ENCODE measurements at regions not wholly inside any gene's neighbourhood (a gene's known extent, or its start where the extent isn't known, plus 50 kb on each side); places are given as distances from the start of the nearest gene placed in this dataset.

DNA sequence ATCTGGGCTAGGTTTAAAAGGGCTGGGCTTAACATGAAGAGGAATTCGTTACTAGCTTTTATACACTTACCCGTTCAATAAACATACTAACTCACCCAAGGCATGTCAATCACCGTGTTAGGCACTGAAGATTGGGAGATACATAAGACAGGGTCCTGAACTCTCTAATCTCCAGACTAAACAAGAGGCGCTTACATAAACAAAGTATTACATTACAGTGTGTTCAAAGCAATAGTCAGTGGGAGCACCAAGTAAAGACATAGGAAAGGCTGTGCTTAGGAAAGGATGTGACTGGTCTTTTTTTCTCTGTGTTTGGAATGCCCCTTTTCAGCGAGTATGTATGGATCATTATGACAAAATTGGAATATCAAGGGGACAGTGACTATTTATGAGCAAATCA, 203.6 kb upstream of the ADRA1B start:
- DNase-seq = no peak

GRCh38 chr5:159713254-159713653, 203.0 kb upstream of the ADRA1B start:
- DNase-seq = no peak

DNA sequence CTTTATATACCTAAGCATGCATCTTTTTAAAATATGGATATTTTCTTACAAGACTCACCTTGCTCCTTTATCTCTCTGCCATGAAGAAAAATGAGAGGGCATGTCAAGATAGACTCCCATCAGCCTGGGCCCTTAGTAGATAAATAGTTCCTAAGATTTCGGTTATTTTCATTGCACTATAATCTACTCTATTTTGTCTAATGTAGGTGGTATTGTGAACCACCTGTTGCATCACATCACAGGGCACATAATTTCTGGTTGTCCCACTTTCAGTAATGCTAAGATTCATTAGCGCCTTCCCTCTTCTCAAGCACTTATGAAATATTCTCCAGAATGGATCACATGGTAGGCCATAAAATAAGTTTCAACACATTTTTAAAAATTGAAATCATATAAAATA, 202.5 kb upstream of the ADRA1B start:
- no peak for DNase-seq

GRCh38 chr5:159725475-159725874, 190.8 kb upstream of the ADRA1B start:
- no peak for DNase-seq

GRCh38 chr5:159727167-159727566, 189.1 kb upstream of the ADRA1B start:
- DNase-seq = no peak

GRCh38 chr5:159730285-159730684, 186.0 kb upstream of the ADRA1B start:
- DNase-seq = no peak

- no peak for DNase-seq
Measured at GRCh38 chr5:159732220-159732619, 184.1 kb upstream of the ADRA1B start.

DNA sequence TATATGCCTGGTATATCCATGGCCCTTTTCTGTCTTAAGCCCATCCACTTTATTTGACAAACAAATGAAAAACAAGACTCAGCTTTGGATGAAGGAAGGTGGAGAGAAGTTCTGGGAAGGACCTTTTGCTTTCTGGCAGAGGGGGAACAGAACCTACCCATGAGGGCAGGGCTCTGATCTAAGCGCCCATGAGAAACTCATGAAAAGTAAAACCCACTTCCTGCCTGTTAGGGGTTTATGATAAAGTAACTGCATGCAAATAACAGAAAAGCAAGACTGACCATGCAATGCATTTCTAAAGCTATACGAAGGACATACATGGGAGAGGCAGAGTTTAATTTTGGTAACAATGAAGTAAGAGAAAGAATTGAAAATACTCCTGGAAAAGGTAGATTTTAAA, 181.9 kb upstream of the ADRA1B start:
- DNase-seq = no peak

- no peak for DNase-seq
Measured at GRCh38 chr5:159735036-159735435, 181.2 kb upstream of the ADRA1B start.

DNA sequence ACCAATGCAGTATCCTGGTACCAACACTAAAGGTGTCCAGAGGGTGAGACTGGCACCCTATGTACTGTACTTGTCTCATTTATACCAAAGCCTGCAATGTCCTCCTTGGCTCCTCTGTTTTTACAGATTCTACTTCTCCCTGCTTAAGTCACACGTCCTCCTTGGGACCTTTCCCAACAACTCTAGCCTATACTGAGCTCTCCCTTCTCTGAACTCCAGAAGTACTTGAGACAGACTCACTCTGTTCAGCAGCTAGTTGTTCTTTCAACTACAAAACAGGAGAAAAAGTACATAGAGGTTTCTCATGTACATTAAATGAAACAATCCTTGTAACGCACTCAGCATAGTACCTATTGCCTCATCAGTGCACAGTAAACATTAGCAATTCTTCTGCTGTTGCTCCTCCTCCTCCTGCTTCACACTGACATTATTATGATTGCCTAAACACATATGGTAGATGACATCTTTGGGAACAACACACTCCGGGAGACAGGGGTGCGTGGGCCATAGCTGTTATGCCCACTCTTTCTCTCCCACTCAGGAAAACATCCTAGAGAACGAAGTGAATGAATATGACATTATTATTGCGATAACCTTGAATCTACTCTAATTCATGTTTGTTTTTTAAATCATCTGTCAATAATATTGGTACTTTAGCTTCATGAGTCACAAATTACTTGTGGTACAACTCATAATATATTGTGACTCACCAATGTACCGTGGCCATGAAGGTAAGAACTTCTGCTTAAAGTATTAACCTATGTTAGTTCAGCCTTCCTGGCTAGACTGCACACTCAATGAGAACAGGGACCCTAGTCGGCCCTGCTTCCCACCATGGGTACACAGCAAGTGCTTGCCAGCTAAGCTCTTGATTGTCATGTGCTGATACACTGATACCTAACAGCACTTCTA, 180.3 kb upstream of the ADRA1B start:
- no peak for DNase-seq

- no peak for DNase-seq
Measured at GRCh38 chr5:159736844-159737243, 179.4 kb upstream of the ADRA1B start.

GRCh38 chr5:159737263-159737662, 179.0 kb upstream of the ADRA1B start:
- DNase-seq = no peak

DNA sequence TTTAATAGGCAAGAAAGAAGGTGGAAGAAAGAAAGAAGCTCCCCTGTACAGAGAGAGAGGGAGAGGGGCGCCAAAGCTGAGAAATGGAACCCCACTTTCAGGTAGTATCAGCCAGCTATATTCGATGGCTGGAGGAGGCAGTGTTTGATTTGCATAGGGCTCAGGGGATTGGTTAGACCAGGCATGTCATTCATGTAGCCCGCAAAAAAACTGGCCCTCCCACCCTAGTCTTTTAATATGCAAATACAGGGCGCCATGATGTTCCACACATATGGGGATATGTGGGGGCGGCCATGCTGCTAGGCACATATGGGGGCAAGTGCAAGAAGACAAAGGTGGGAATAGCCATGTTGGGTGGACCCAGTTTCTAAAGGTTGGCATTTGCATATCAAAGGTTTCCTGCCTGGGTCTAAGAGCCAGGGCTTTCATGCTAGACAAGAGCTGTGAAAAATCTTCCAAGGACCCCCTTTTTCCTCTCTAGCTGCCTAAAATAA, 174.4 kb upstream of the ADRA1B start:
- DNase-seq = no peak

GRCh38 chr5:159743234-159743633, 173.0 kb upstream of the ADRA1B start:
- no peak for DNase-seq

- no peak for DNase-seq
Measured at GRCh38 chr5:159746707-159747106, 169.6 kb upstream of the ADRA1B start.

- DNase-seq = no peak
Measured at GRCh38 chr5:159749146-159749545, 167.1 kb upstream of the ADRA1B start.

DNA sequence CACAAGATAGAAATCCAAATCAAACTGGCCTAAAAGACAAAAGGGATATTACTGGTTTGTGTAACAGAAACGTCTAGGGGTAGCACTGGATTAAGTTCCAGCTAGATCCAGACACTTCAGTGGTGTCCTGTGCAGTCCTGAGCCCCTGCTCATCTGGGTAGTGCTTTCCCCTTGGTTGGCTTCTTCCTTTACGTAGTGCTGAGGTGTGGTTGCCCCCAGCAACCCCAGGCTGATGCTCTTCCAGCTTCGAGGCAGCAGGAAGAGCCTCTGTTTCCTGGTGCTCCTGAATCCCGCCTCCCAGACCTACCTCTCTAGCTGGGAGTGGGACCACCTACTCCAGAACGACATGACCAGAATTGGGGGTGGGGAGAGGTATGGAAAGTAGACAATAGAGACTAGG, 166.1 kb upstream of the ADRA1B start:
- no peak for DNase-seq

- DNase-seq = no peak
Measured at GRCh38 chr5:159751459-159751858, 164.8 kb upstream of the ADRA1B start.

DNA sequence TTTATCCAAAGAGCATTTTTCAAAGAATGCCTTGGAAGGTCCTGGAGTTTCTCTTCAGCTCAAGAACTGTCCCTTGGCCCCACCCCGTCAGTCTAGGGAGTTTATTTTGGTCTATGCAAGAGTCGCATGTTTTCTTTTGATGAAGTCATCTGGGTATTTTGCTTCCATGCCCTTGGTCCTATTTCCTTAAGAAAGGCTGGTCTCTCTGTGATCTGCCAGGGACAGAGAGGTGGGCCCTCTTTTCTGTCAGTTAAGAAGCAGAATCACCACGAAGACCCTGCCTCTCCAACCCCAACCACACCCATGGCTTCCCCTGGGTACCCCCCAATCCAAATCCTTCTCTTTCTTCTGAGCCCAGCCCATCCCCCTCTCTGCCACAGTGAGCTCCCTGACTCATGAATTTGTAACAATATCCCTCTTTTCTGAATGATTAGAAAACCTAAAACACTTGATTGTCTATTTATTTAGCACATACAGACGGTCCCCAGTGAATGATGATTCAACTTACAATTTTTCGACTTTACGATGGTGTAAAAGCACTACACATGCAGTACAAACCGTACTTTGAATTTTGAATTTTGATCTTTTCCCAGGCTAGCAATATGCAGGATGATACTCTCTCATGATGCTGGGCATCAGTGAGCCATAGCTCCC, 163.5 kb upstream of the ADRA1B start:
- no peak for DNase-seq

DNA sequence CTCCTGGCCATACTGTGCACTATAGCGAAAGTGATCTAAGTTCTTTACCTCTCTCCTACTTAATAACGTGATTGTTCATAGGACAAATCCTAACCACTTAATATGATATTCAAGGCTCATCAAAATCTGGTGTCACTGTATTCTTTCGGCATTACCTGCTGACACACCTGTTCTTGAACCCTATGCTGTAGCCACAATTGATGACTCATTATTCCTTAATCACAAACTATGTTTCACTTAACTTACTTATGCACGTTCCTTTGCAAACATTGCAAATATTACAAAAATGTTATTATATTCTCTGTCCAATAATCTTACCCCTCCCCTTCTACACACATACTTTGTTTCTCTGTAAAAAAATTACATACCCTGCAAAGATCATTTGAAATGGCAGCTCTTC, 158.1 kb upstream of the ADRA1B start:
- DNase-seq = no peak

- no peak for DNase-seq
Measured at GRCh38 chr5:159759791-159760290, 156.4 kb upstream of the ADRA1B start.

GRCh38 chr5:159762921-159763320, 153.4 kb upstream of the ADRA1B start:
- DNase-seq = no peak

- no peak for DNase-seq
Measured at GRCh38 chr5:159763562-159763961, 152.7 kb upstream of the ADRA1B start.
